ENCODE measurements at regions not wholly inside any gene's neighbourhood (a gene's known extent, or its start where the extent isn't known, plus 50 kb on each side); places are given as distances from the start of the nearest gene placed in this dataset.

DNA sequence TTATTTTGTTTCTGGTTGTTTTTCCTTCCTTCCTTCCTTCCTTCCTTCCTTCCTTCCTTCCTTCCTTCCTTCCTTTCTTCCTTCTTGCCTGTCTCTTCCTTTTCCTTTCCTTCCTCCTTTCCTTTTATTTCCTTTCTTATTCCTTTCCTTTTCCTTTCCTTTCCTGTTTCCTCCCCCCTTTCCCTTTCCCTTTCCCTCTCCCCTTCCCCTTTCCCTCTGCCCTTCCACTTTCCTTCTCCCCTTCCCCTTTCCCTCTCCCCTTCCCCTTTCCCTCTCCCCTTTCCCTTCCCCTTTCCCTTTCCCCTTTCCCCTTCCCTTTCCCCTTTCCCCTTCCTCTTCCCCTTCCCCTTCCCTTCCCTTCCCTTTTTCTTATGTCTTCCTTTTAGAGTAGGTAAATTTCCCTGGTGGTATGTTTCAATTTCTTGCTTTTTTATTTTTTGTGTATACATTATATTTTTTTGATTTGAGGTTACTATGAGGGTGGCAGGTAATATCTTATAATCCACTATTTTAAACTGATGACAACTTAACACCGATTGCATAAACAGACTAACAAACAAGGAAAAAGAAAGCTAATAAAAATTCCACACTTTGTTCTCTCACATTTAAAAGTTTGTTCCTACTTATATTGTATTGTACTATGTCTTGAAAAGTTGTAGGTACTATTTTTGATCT, 311.0 kb upstream of the FSHR start:
- Histone ChIP-seq H3K27ac (ENCODE audit: insufficient read length, low read depth, low read length) (no peak overlapping the region), H3K4me1 (ENCODE audit: insufficient read depth, low read length) (no peaks in the 10 kb centered on the region), H3T11ph (ENCODE audit: low read length) (no peak overlapping the region), H2BK120ac (ENCODE audit: low read depth, low read length, poor library complexity, severe bottlenecking) (no peak overlapping the region), H2AK5ac (ENCODE audit: insufficient read length, low read length) (no peak overlapping the region), H3K4me2 (ENCODE audit: insufficient read depth, insufficient read length, low read length) (no peak overlapping the region), H3K79me2 (ENCODE audit: insufficient read depth, low read length) (no peaks in the 10 kb centered on the region), H3K56ac (ENCODE audit: insufficient read length, low read depth, low read length) (no peak overlapping the region), H4K91ac (ENCODE audit: insufficient read length, low read depth, low read length) (no peak overlapping the region), H3K23me2 (ENCODE audit: insufficient read length, low read depth, low read length, poor library complexity, severe bottlenecking) (no peaks in the 10 kb centered on the region), H4K20me1 (ENCODE audit: control insufficient read depth, insufficient read depth, insufficient read length) (no peaks in the 10 kb centered on the region), H2AFZ (ENCODE audit: low read length) (no peak overlapping the region), H2BK12ac (ENCODE audit: insufficient read length, low read depth, low read length) (no peak overlapping the region), H3K79me1 (ENCODE audit: insufficient read depth, low read depth, low read length, poor library complexity, severe bottlenecking) (no peaks in the 10 kb centered on the region), H4K8ac (replicated peaks; ENCODE audit: insufficient read length, low read depth, low read length) (no peak overlapping the region), H2BK5ac (ENCODE audit: insufficient read length, low read length) (no peak overlapping the region), H3K18ac (ENCODE audit: insufficient read length, low read depth, low read length) (no peak overlapping the region), H3K4ac (ENCODE audit: low read depth, low read length) (no peak overlapping the region), H3K23ac (ENCODE audit: insufficient read length, low read depth, low read length) (no peak overlapping the region), H3K27me3 (ENCODE audit: insufficient read depth, low read length) (no peaks in the 10 kb centered on the region), H3K9ac (ENCODE audit: extremely low read depth, insufficient read length, low read length) (no peak overlapping the region), H3K14ac (ENCODE audit: insufficient read depth, low read length) (no peak overlapping the region), H3K9me3 (ENCODE audit: control insufficient read depth, low read depth, low read length) (no peaks in the 10 kb centered on the region), H4K5ac (ENCODE audit: insufficient read length, low read depth, low read length) (no peak overlapping the region), H2BK20ac (ENCODE audit: low read depth, low read length, poor library complexity, severe bottlenecking) (no peak overlapping the region), H2BK15ac (ENCODE audit: low read depth, low read length) (no peak overlapping the region)
- Mint-ChIP-seq H3K4me1 (no peaks in the 10 kb centered on the region), H3K36me3 (ENCODE audit: insufficient read depth in 1 of 3, low read depth in 3 of 3) (no peaks in the 10 kb centered on the region), H3K27ac (no peak overlapping the region), H3K9me3 (no peaks in the 10 kb centered on the region; a peak in 4 of 5 replicates), H3K27me3 (ENCODE audit: low read depth) (no peaks in the 10 kb centered on the region), H3K4me3 (no peak overlapping the region)
- no CpG with 5 or more reads among the region's 1 CpG for WGBS (ENCODE audit: extremely low coverage, insufficient read length, low lambda C conversion rate)
- TF ChIP-seq CTCF (conservative IDR thresholded peaks at IDR 0.05), result no peak
- DNase-seq, result no peak
